ENCODE measurements at regions not wholly inside any gene's neighbourhood (a gene's known extent, or its start where the extent isn't known, plus 50 kb on each side); places are given as distances from the start of the nearest gene placed in this dataset.

GRCh38 chr21:31580866-31581276 is 78.6 kb upstream of the SOD1 start:
- DNase-seq (ENCODE audit: low spot score, unreplicated experiment): peak; percentile 62
- TF ChIP-seq CTCF (IDR thresholded peaks at IDR 0.05; ENCODE audit: unreplicated experiment): peak; percentile 86
- Mint-ChIP-seq H3K4me3 (ENCODE audit: low read depth) (no peak overlapping the region), H3K4me1 (ENCODE audit: low read depth) (peaks cover 4% of the 10 kb centered on the region), H3K27ac (peak overlapping the region; percentile 17), H3K27me3 (peaks cover 17% of the 10 kb centered on the region), H3K36me3 (ENCODE audit: insufficient read depth) (no peaks in the 10 kb centered on the region), H3K9me3 (ENCODE audit: low read depth) (no peaks in the 10 kb centered on the region)

GRCh38 chr21:31577271-31577670 is 82.2 kb upstream of the SOD1 start:
- DNase-seq (ENCODE audit: low spot score, unreplicated experiment): no peak
- no peak for TF ChIP-seq CTCF (IDR thresholded peaks at IDR 0.05; ENCODE audit: unreplicated experiment)
- Mint-ChIP-seq H3K27me3 (peaks cover 17% of the 10 kb centered on the region), H3K4me1 (ENCODE audit: low read depth) (no peaks in the 10 kb centered on the region), H3K9me3 (ENCODE audit: low read depth) (peaks cover 8% of the 10 kb centered on the region), H3K4me3 (ENCODE audit: low read depth) (no peak overlapping the region), H3K27ac (no peak overlapping the region), H3K36me3 (ENCODE audit: insufficient read depth) (peaks cover 4% of the 10 kb centered on the region)

GRCh38 chr21:31576428-31576827 is 83.1 kb upstream of the SOD1 start:
- Mint-ChIP-seq H3K9me3 (ENCODE audit: low read depth) (peaks cover 8% of the 10 kb centered on the region), H3K36me3 (ENCODE audit: insufficient read depth) (peaks cover 4% of the 10 kb centered on the region), H3K27me3 (peaks cover 17% of the 10 kb centered on the region), H3K4me3 (ENCODE audit: low read depth) (no peak overlapping the region), H3K4me1 (ENCODE audit: low read depth) (no peaks in the 10 kb centered on the region), H3K27ac (no peak overlapping the region)
- no peak for TF ChIP-seq CTCF (IDR thresholded peaks at IDR 0.05; ENCODE audit: unreplicated experiment)
- DNase-seq (ENCODE audit: low spot score, unreplicated experiment): no peak

- Mint-ChIP-seq H3K27ac (no peak overlapping the region), H3K36me3 (ENCODE audit: insufficient read depth) (peaks cover 4% of the 10 kb centered on the region), H3K9me3 (ENCODE audit: low read depth) (peaks cover 8% of the 10 kb centered on the region), H3K27me3 (peaks cover 16% of the 10 kb centered on the region), H3K4me3 (ENCODE audit: low read depth) (no peak overlapping the region), H3K4me1 (ENCODE audit: low read depth) (no peaks in the 10 kb centered on the region)
- no peak for TF ChIP-seq CTCF (IDR thresholded peaks at IDR 0.05; ENCODE audit: unreplicated experiment)
- no peak for DNase-seq (ENCODE audit: low spot score, unreplicated experiment)
Observed at GRCh38 chr21:31573217-31573616, 86.3 kb upstream of the SOD1 start.

- no peak for TF ChIP-seq CTCF (IDR thresholded peaks at IDR 0.05; ENCODE audit: unreplicated experiment)
- DNase-seq (ENCODE audit: low spot score, unreplicated experiment): no peak
- peaks cover 4% of the 10 kb centered on the region for H3K36me3 Mint-ChIP-seq (ENCODE audit: insufficient read depth)
- peaks cover 9% of the 10 kb centered on the region for H3K27me3 Mint-ChIP-seq
- H3K4me3 Mint-ChIP-seq (ENCODE audit: low read depth): no peak overlapping the region
- H3K27ac Mint-ChIP-seq: no peak overlapping the region
- H3K9me3 Mint-ChIP-seq (ENCODE audit: low read depth): peaks cover 8% of the 10 kb centered on the region
- peaks cover under 1% of the 10 kb centered on the region for H3K4me1 Mint-ChIP-seq (ENCODE audit: low read depth)
Observed at GRCh38 chr21:31571879-31572278, 87.6 kb upstream of the SOD1 start.

Data from progenitor cell of endocrine pancreas (in vitro differentiated cells).